Fibroblast of mammary gland (primary cell): ENCODE measurements at regions not wholly inside any gene's neighbourhood (a gene's known extent, or its start where the extent isn't known, plus 50 kb on each side); places are given as distances from the start of the nearest gene placed in this dataset.

ENCODE experiments used
- DNase-seq: peaks from one replicate; pipeline ENCODE4 v3.0.0-alpha.2; 2010; ENCODE audit warnings: low read depth
- H3K4me3 ChIP-seq: 2 replicates; pipeline ENCODE4 v1.5.1; 2011; ENCODE audit warnings: low read depth, mild to moderate bottlenecking, low read length, moderate library complexity; ENCODE audit not compliant: control insufficient read depth
- TF ChIP-seq, protein P1 (sequence below): conservative IDR thresholded peaks from 2 replicates; pipeline ENCODE4 v1.5.1; 2011; ENCODE audit warnings: low read depth, low read length, inconsistent platforms; ENCODE audit not compliant: control insufficient read depth, insufficient read depth

- TF ChIP-seq, protein P1, sequence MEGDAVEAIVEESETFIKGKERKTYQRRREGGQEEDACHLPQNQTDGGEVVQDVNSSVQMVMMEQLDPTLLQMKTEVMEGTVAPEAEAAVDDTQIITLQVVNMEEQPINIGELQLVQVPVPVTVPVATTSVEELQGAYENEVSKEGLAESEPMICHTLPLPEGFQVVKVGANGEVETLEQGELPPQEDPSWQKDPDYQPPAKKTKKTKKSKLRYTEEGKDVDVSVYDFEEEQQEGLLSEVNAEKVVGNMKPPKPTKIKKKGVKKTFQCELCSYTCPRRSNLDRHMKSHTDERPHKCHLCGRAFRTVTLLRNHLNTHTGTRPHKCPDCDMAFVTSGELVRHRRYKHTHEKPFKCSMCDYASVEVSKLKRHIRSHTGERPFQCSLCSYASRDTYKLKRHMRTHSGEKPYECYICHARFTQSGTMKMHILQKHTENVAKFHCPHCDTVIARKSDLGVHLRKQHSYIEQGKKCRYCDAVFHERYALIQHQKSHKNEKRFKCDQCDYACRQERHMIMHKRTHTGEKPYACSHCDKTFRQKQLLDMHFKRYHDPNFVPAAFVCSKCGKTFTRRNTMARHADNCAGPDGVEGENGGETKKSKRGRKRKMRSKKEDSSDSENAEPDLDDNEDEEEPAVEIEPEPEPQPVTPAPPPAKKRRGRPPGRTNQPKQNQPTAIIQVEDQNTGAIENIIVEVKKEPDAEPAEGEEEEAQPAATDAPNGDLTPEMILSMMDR = no peak
These were observed 51.6 kb upstream of the NLRP1 start for GRCh38 chr17:5635949-5636348.

DNA sequence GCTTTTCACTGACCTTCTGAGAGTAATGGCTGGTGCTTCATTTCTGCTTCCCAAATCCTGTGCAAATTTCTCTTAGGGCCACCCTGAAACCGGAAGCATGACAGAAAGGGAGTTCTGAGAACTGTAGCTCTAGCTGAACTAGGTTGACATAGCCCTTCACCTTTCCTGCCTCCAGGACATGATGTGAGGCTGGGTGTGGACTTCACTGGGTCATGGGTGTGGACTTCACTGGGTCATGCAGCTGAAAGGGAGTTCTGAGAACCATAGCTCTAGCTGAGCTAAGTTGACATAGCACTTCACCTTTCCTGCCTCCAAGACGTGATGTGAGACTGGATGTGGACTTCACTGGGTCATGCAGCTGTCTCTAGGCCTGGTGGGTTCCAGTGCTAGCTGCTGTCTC is 54.3 kb upstream of the NLRP1 start:
- no peak overlapping the region for H3K4me3 ChIP-seq
- TF ChIP-seq, protein P1 = no peak
- no peak for DNase-seq

More at GRCh38 chr17:5635949-5636348, 51.6 kb upstream of the NLRP1 start:
- DNase-seq = no peak
- no peak overlapping the region for H3K4me3 ChIP-seq

DNA sequence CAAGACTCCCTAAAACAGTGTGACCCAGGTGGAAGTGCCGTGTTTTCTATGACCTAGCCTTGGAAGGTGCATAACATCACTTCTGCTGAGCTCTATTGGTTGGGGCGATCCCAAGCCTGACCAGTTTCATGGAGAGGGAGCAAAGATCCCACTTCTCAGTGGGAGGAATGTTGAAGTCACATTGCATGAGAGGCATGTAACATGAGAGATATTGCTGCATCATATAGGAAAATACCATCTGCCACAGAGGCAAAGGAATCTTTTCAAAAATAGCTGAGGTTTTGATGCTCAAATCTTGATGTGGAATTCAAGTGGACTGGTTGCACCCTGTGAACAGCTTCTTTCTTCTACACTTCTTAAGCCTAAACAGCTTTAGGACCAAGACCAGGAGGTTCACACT is 56.4 kb upstream of the NLRP1 start:
- no peak overlapping the region for H3K4me3 ChIP-seq
- TF ChIP-seq, protein P1 = no peak
- no peak for DNase-seq

GRCh38 chr17:5642752-5643151 is 58.4 kb upstream of the NLRP1 start:
- DNase-seq = no peak
- TF ChIP-seq, protein P1 = no peak
- H3K4me3 ChIP-seq = no peak overlapping the region

DNA sequence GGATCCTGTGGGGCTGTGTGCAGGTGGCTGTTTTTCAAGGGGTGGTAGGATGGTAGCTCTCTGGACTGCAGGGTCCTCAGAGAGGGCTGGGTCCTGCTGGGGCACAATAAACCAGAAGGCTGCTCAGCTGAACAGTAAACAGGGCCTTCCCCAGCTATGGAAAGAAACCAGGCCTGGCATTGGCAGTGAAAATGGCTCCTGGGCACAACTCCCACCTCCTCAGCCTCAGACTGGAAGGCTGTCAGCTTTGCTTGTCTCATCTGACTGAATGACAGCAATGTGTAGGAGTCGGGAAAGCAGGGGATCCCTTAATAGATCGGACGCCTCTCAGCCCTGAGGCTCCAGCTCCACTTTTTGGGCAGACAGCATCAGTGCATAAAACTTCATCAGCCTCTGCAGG is 59.8 kb upstream of the NLRP1 start:
- TF ChIP-seq, protein P1 = no peak
- no peak overlapping the region for H3K4me3 ChIP-seq
- DNase-seq = no peak

GRCh38 chr17:5651348-5651747 is 67.0 kb upstream of the NLRP1 start:
- H3K4me3 ChIP-seq = no peak overlapping the region
- TF ChIP-seq, protein P1 = no peak
- DNase-seq = no peak

- no peak overlapping the region for H3K4me3 ChIP-seq
- TF ChIP-seq, protein P1 = no peak
- DNase-seq = no peak
These were observed 77.3 kb upstream of the NLRP1 start for GRCh38 chr17:5661491-5662125.
